SK-N-SH (cell line): ENCODE measurements at regions not wholly inside any gene's neighbourhood (a gene's known extent, or its start where the extent isn't known, plus 50 kb on each side); places are given as distances from the start of the nearest gene placed in this dataset.

Source experiments
- CTCF ChIA-PET: fragments of 300-600, 350-600 bp; formaldehyde crosslinking; extraction: SDS; loops from one replicate; lab custom pipeline; 2021; lab: Yijun Ruan, JAX
- POLR2A ChIA-PET: fragments of 350-600 bp; sonication (Branson Sonifier 250); formaldehyde crosslinking; extraction: SDS; loops from one replicate; lab custom pipeline; 2020; ENCODE audit warnings: antibody characterized with exemption, inconsistent platforms; lab: Yijun Ruan, JAX
- DNase-seq: peaks from one replicate; pipeline ENCODE4 v3.0.0; 2012
- H2AFZ ChIP-seq: fragments of 200-600 bp; sonication (generic); 2 replicates; pipeline ENCODE4 v1.8.1; 2016; ENCODE audit warnings: antibody characterized with exemption, mild to moderate bottlenecking, low read depth
- H3F3A ChIP-seq: fragments of 200-600 bp; sonication (generic); replicated peaks from 2 replicates; pipeline ENCODE3; 2016; ENCODE audit warnings: antibody characterized with exemption, mild to moderate bottlenecking; ENCODE audit not compliant: insufficient read depth
- H3K27ac ChIP-seq, 2 experiments: fragments of 200-500 bp in 1 of 2; fragments of 200-600 bp in 1 of 2; sonication (Bioruptor generic) in 1 of 2; sonication (generic), shearing (Covaris generic) in 1 of 2; 2 replicates each; pipeline versions ENCODE4 v1.5.1 to v1.6.1; 2014 to 2016; ENCODE audit warnings: low read depth in 2 of 2, inconsistent platforms in 1 of 2, low read length in 1 of 2, mild to moderate bottlenecking in 1 of 2, mixed read lengths in 1 of 2
- H3K27me3 ChIP-seq: fragments of 200-600 bp; sonication (generic), shearing (Covaris generic); 2 replicates; pipeline ENCODE4 v1.6.1; 2016; ENCODE audit warnings: mixed run types; ENCODE audit not compliant: insufficient read depth
- H3K36me3 ChIP-seq, 2 experiments: fragments of 200-500 bp in 1 of 2; fragments of 200-600 bp in 1 of 2; sonication (Bioruptor generic) in 1 of 2; sonication (generic) in 1 of 2; replicated peaks in 1 of 2; 2 replicates each; pipeline versions ENCODE3 to v1.5.1; 2014 to 2016; ENCODE audit warnings: low read length in 1 of 2, mild to moderate bottlenecking in 1 of 2; ENCODE audit not compliant: insufficient read depth in 2 of 2, control insufficient read depth in 1 of 2
- H3K4me1 ChIP-seq, 2 experiments: fragments of 200-500 bp in 1 of 2; fragments of 200-600 bp in 1 of 2; sonication (Bioruptor generic) in 1 of 2; sonication (generic), shearing (Covaris generic) in 1 of 2; 2 replicates each; pipeline versions ENCODE4 v1.5.1 to v1.6.1; 2014 to 2016; ENCODE audit warnings: low read depth in 1 of 2, low read length in 1 of 2, mixed run types in 1 of 2; ENCODE audit not compliant: insufficient read depth in 2 of 2, control insufficient read depth in 1 of 2
- H3K4me2 ChIP-seq: fragments of 200-600 bp; sonication (generic), shearing (Covaris generic); 2 replicates; pipeline ENCODE4 v1.6.1; 2017; ENCODE audit warnings: mixed run types
- H3K4me3 ChIP-seq, 2 experiments: fragments of 200-500 bp in 1 of 2; fragments of 200-600 bp in 1 of 2; sonication (Bioruptor generic) in 1 of 2; sonication (generic), shearing (Covaris generic) in 1 of 2; 2 replicates each; pipeline versions ENCODE4 v1.5.1 to v1.8.1; 2014 to 2016; ENCODE audit warnings: low read depth in 2 of 2, inconsistent platforms in 1 of 2, low read length in 1 of 2, mild to moderate bottlenecking in 1 of 2, mixed read lengths in 1 of 2, moderate library complexity in 1 of 2
- H3K79me2 ChIP-seq: fragments of 200-600 bp; sonication (generic); 2 replicates; pipeline ENCODE4 v1.8.1; 2017; ENCODE audit warnings: mild to moderate bottlenecking; ENCODE audit not compliant: insufficient read depth
- H3K9ac ChIP-seq: fragments of 200-600 bp; sonication (generic); 2 replicates; pipeline ENCODE4 v1.6.1; 2017; ENCODE audit warnings: mixed run types
- H3K9me2 ChIP-seq: fragments of 200-600 bp; sonication (generic); 2 replicates; pipeline ENCODE4 v1.6.1; 2017; ENCODE audit warnings: mixed run types
- H3K9me3 ChIP-seq: fragments of 200-600 bp; sonication (generic); 2 replicates; pipeline ENCODE4 v1.6.1; 2017; ENCODE audit warnings: mixed run types, mild to moderate bottlenecking, moderate library complexity
- H4K20me1 ChIP-seq: fragments of 200-600 bp; sonication (generic); 2 replicates; pipeline ENCODE4 v1.6.1; 2017; ENCODE audit warnings: mild to moderate bottlenecking, mixed run types; ENCODE audit not compliant: insufficient read depth
- ELF1 ChIP-seq: IDR thresholded peaks from 2 replicates; pipeline ENCODE4 v1.4.0; 2012
- FOXJ3 ChIP-seq: sonication (generic); formaldehyde crosslinking; IDR thresholded peaks from 2 replicates; pipeline ENCODE4 v1.5.1; 2020; ENCODE audit warnings: mild to moderate bottlenecking, missing genetic modification reagents
- FOXM1 ChIP-seq: IDR thresholded peaks from 2 replicates; pipeline ENCODE4 v1.4.0; 2012; ENCODE audit warnings: low read depth, mild to moderate bottlenecking
- MEF2A ChIP-seq: IDR thresholded peaks from 2 replicates; pipeline ENCODE4 v1.4.0; 2012; ENCODE audit warnings: low read depth, borderline replicate concordance
- NFIC ChIP-seq: IDR thresholded peaks from 2 replicates; pipeline ENCODE4 v1.4.0; 2012; ENCODE audit warnings: borderline replicate concordance
- NRF1 ChIP-seq: IDR thresholded peaks from 2 replicates; pipeline ENCODE4 v1.6.1; 2012; ENCODE audit warnings: low read depth, mild to moderate bottlenecking, low read length
- PBX3 ChIP-seq: IDR thresholded peaks from 2 replicates; pipeline ENCODE4; 2012
- RAD21 ChIP-seq: IDR thresholded peaks from 2 replicates; pipeline ENCODE4 v1.6.1; 2012; ENCODE audit warnings: mild to moderate bottlenecking, low read length
- REST ChIP-seq: IDR thresholded peaks from 2 replicates; pipeline ENCODE4 v1.6.1; 2012; ENCODE audit warnings: mild to moderate bottlenecking, low read depth, low read length, moderate library complexity
- SIN3A ChIP-seq: IDR thresholded peaks from 2 replicates; pipeline ENCODE4 v1.6.1; 2012; ENCODE audit warnings: low read depth, mild to moderate bottlenecking, low read length, moderate library complexity, borderline replicate concordance
- SMC3 ChIP-seq: IDR thresholded peaks from 2 replicates; pipeline ENCODE4 v1.6.1; 2012; ENCODE audit warnings: low read depth, low read length, improper control_type of control experiment
- TCF12 ChIP-seq: IDR thresholded peaks from 2 replicates; pipeline ENCODE4 v1.4.0; 2012
- USF2 ChIP-seq: fragments of 150-350 bp; IDR thresholded peaks from 2 replicates; pipeline ENCODE4 v1.6.1; 2017; ENCODE audit warnings: antibody characterized with exemption, low read length, low read depth, borderline replicate concordance
- WGBS: methylation state at CpG from one replicate; pipeline ENCODE4 v1.1.6; 2017; ENCODE audit warnings: low lambda C conversion rate; 5-methylcytosine and 5-hydroxymethylcytosine counted together

GRCh38 chr22:25388415-25388814, 169.0 kb downstream of the CRYBB2 start:
- Histone ChIP-seq H3K9ac (no peak overlapping the region), H3F3A (no peaks in the 10 kb centered on the region), H3K4me3 (no peak overlapping the region), H3K27ac (no peak overlapping the region), H2AFZ (no peak overlapping the region), H3K79me2 (peaks cover 3% of the 10 kb centered on the region; the same call in 1 of the 2 replicates), H4K20me1 (peaks cover 4% of the 10 kb centered on the region; the same call in 1 of the 2 replicates), H3K4me2 (no peak overlapping the region), H3K27me3 (no peaks in the 10 kb centered on the region), H3K4me1 (peaks cover 0 to 10% of the 10 kb centered on the region in 2 experiments; a peak in 1 of 4 replicates), H3K9me2 (no peaks in the 10 kb centered on the region), H3K36me3 (no peaks in the 10 kb centered on the region), H3K9me3 (no peaks in the 10 kb centered on the region)
- DNase-seq: no peak
- WGBS: 73% methylated on average over 3 of the region's 12 CpGs
- POLR2A ChIA-PET: no interaction called here
- TF ChIP-seq PBX3 (no peak), REST (no peak), NRF1 (no peak), FOXJ3 (CRISPR knock-in tag) (no peak), RAD21 (no peak), MEF2A (no peak), TCF12 (no peak), SMC3 (no peak), SIN3A (no peak), NFIC (no peak), USF2 (no peak), ELF1 (no peak), FOXM1 (no peak)
- CTCF ChIA-PET: no interaction called here
